ENCODE measurements at regions not wholly inside any gene's neighbourhood (a gene's known extent, or its start where the extent isn't known, plus 50 kb on each side); places are given as distances from the start of the nearest gene placed in this dataset.

GRCh38 chr4:60016971-60017370 is 1183.2 kb upstream of the ADGRL3 start:
- no peak for TF ChIP-seq CTCF (IDR thresholded peaks at IDR 0.05)
- no peak for TF ChIP-seq POLR2A (IDR thresholded peaks at IDR 0.05)

Measured in testis (tissue), 2 donors.